Adrenal gland (tissue), 5 donors: ENCODE measurements at regions not wholly inside any gene's neighbourhood (a gene's known extent, or its start where the extent isn't known, plus 50 kb on each side); places are given as distances from the start of the nearest gene placed in this dataset.

ENCODE experiments used
- CTCF ChIP-seq, 6 experiments: fragments of 450-650 bp in 4 of 6; fragments of 200-600 bp in 2 of 6; sonication (generic) in 1 of 6; IDR thresholded peaks; 1 replicate in 5 of 6; 2 replicates in 1 of 6; pipeline versions ENCODE4 v1.5.1 to v1.8.0; 2016 to 2021; ENCODE audit warnings: antibody characterized with exemption in 6 of 6, mild to moderate bottlenecking in 2 of 6, moderate library complexity in 1 of 6
- POLR2A ChIP-seq, 2 donors: fragments of 450-650 bp; IDR thresholded peaks; one replicate each; pipeline ENCODE4 v1.6.1; 2017; ENCODE audit warnings: antibody characterized with exemption in 2 of 2, mild to moderate bottlenecking in 2 of 2, moderate library complexity in 1 of 2
- donor health status: DM: no; HTN: no; CAD: no.

DNA sequence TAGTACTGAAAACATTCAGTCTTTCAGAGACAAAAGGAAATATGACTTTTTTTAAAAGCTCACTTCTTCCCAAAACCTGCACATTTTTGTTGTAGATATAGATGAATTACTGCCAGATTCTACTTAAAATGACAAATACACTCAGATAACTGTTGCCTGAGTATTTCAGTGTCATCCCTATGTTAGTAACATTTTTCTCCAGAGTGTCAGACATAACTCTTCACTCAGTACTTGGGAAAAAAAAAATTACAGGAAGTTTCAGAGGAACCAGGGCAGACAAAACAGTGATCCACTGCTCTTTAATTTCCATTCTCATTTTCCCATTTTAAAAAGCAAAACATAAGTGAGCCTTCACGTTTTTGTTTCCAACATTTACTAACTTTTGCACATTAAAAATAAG is 79.3 kb upstream of the ITGA1 start:
- TF ChIP-seq POLR2A (IDR thresholded peaks at IDR 0.05) = no peak
- no peak for TF ChIP-seq CTCF (IDR thresholded peaks at IDR 0.05)
